Astrocyte of the cerebellum (primary cell): ENCODE measurements at regions not wholly inside any gene's neighbourhood (a gene's known extent, or its start where the extent isn't known, plus 50 kb on each side); places are given as distances from the start of the nearest gene placed in this dataset.
A peak's percentile ranks its signal among the peaks of the same experiment; 100 is the strongest.

Experiments
- DNase-seq: peaks from one replicate; pipeline ENCODE4 v3.0.0-alpha.2; 2011; ENCODE audit warnings: low read depth
- H3K4me3 ChIP-seq: 2 replicates; pipeline ENCODE4 v1.5.1; 2011; ENCODE audit warnings: mild to moderate bottlenecking, low read depth, low read length, moderate library complexity
- CTCF ChIP-seq: IDR thresholded peaks from 2 replicates; pipeline ENCODE4 v1.5.1; 2012; ENCODE audit warnings: low read length, low read depth, moderate library complexity, mild to moderate bottlenecking; ENCODE audit errors: missing control alignments
- in situ Hi-C: cut with HindIII; loops from 2 replicates; pipeline ENCODE4 v1.10.0; 2017; ENCODE audit warnings: low sequenced_read_pairs

GRCh38 chr4:96149894-96150293 is 310.0 kb downstream of the PDHA2 start:
- no peak for TF ChIP-seq CTCF
- no peak overlapping the region for H3K4me3 ChIP-seq
- no peak for DNase-seq
- in situ Hi-C loops, result no loop called here

- H3K4me3 ChIP-seq, result no peak overlapping the region
- no peak for TF ChIP-seq CTCF
- in situ Hi-C loops, result no loop called here
These were observed 310.6 kb downstream of the PDHA2 start for GRCh38 chr4:96150466-96150865.

GRCh38 chr4:96152824-96153223 is 312.9 kb downstream of the PDHA2 start:
- no peak for TF ChIP-seq CTCF
- DNase-seq, result no peak
- in situ Hi-C loops, result no loop called here
- no peak overlapping the region for H3K4me3 ChIP-seq

More at GRCh38 chr4:96150466-96150865, 310.6 kb downstream of the PDHA2 start:
- DNase-seq, result no peak

- in situ Hi-C loops, result no loop called here
- no peak for TF ChIP-seq CTCF
- no peak for DNase-seq
- no peak overlapping the region for H3K4me3 ChIP-seq
These were observed 314.8 kb downstream of the PDHA2 start for GRCh38 chr4:96154676-96155075.

GRCh38 chr4:96162636-96163035 is 322.7 kb downstream of the PDHA2 start:
- in situ Hi-C loops, result no loop called here
- no peak overlapping the region for H3K4me3 ChIP-seq
- no peak for TF ChIP-seq CTCF
- DNase-seq, result no peak

GRCh38 chr4:96164814-96165351 is 325.0 kb downstream of the PDHA2 start:
- H3K4me3 ChIP-seq, result no peak overlapping the region
- TF ChIP-seq CTCF, result no peak
- in situ Hi-C loops, result no loop called here
- peak; percentile 92 for DNase-seq

GRCh38 chr4:96166806-96167205 is 326.9 kb downstream of the PDHA2 start:
- in situ Hi-C loops, result no loop called here
- no peak for TF ChIP-seq CTCF
- DNase-seq, result no peak
- no peak overlapping the region for H3K4me3 ChIP-seq
